ENCODE measurements at regions not wholly inside any gene's neighbourhood (a gene's known extent, or its start where the extent isn't known, plus 50 kb on each side); places are given as distances from the start of the nearest gene placed in this dataset.

DNA sequence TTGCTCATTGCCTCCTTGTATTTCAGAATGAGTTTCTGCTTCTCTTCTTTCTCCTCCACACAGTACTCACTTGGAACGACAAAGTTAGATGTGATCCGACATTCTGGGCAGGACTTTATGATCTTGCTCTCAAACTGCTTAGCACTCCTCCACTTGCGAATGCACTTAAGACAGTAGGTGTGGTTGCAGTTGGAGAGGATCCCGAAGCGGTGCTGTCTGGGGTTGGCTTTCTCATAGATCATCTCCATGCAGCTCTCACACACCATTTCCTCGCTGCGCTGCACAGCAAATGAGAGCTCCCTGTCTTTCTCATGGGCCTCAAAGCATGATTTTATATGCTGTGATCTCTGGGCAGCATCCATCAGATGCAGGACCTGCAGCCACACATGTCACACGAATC is 245.7 kb downstream of the C12orf50 start:
- TF ChIP-seq EZH2 (IDR thresholded peaks at IDR 0.05; ENCODE audit: borderline replicate concordance, low read depth, low read length, severe bottlenecking) (no peak), POLR2AphosphoS5 (IDR thresholded peaks at IDR 0.05; ENCODE audit: insufficient read depth, low read depth, low read length) (no peak), POLR2A (IDR thresholded peaks at IDR 0.05; ENCODE audit: low read depth, low read length) (no peak), FOS (IDR thresholded peaks at IDR 0.05; ENCODE audit: borderline replicate concordance, insufficient read depth, low read length) (no peak), JUN (IDR thresholded peaks at IDR 0.05; ENCODE audit: borderline replicate concordance, insufficient read depth, insufficient read length, low read depth) (no peak), MYC (IDR thresholded peaks at IDR 0.05; ENCODE audit: low read depth, low read length) (no peak), GATA2 (IDR thresholded peaks at IDR 0.05; ENCODE audit: insufficient read depth, insufficient read length, low read depth, low read length) (no peak)
- TF ChIP-seq, protein P1, sequence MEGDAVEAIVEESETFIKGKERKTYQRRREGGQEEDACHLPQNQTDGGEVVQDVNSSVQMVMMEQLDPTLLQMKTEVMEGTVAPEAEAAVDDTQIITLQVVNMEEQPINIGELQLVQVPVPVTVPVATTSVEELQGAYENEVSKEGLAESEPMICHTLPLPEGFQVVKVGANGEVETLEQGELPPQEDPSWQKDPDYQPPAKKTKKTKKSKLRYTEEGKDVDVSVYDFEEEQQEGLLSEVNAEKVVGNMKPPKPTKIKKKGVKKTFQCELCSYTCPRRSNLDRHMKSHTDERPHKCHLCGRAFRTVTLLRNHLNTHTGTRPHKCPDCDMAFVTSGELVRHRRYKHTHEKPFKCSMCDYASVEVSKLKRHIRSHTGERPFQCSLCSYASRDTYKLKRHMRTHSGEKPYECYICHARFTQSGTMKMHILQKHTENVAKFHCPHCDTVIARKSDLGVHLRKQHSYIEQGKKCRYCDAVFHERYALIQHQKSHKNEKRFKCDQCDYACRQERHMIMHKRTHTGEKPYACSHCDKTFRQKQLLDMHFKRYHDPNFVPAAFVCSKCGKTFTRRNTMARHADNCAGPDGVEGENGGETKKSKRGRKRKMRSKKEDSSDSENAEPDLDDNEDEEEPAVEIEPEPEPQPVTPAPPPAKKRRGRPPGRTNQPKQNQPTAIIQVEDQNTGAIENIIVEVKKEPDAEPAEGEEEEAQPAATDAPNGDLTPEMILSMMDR (IDR thresholded peaks at IDR 0.05; ENCODE audit: extremely low read depth in 1 of 2, insufficient read depth in 1 of 2, low read depth in 1 of 2, low read length in 2 of 2), result no peak
- TF ChIP-seq, protein P2, sequence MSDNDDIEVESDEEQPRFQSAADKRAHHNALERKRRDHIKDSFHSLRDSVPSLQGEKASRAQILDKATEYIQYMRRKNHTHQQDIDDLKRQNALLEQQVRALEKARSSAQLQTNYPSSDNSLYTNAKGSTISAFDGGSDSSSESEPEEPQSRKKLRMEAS (IDR thresholded peaks at IDR 0.05; ENCODE audit: insufficient read depth, insufficient read length), result no peak

Measured in endothelial cell of umbilical vein (primary cell).